Mucosa of descending colon (tissue), 3 donors: ENCODE measurements at regions not wholly inside any gene's neighbourhood (a gene's known extent, or its start where the extent isn't known, plus 50 kb on each side); places are given as distances from the start of the nearest gene placed in this dataset.

Experiments
- ATAC-seq: fragments of 200-7000 bp; cut with Tn5 transposase; one replicate; pipeline ENCODE4 v1.9.1; 2020; ENCODE audit warnings: mild to moderate bottlenecking, moderate library complexity
- DNase-seq, 3 donors: peaks; one replicate each; pipeline ENCODE4 v3.0.0-alpha.2; 2020
- H3K36me3 ChIP-seq: fragments of 200-600 bp; one replicate; pipeline ENCODE4 v1.8.0; 2021; ENCODE audit warnings: low read depth, mild to moderate bottlenecking
- H3K4me1 ChIP-seq: fragments of 200-600 bp; one replicate; pipeline ENCODE4 v1.8.0; 2021; ENCODE audit warnings: low read depth, mild to moderate bottlenecking
- H3K4me3 ChIP-seq: fragments of 200-600 bp; one replicate; pipeline ENCODE4 v1.8.0; 2021; ENCODE audit warnings: mild to moderate bottlenecking
- H3K9me3 ChIP-seq: fragments of 200-600 bp; one replicate; pipeline ENCODE4 v1.8.0; 2021; ENCODE audit warnings: mild to moderate bottlenecking
- intact Hi-C, 2 donors: fragments of 100-400 bp; cut with DNase I in 1 of 2; cut with micrococcal nuclease in 1 of 2; formaldehyde crosslinking; loops; one replicate each; pipeline versions ENCODE4 v1.11.0 to v1.11.1; 2022; cut with DNase I, micrococcal nuclease
- TF ChIP-seq, protein P1 (sequence below): fragments of 200-600 bp; IDR thresholded peaks from one replicate; pipeline ENCODE4 v1.8.0; 2022; ENCODE audit warnings: antibody characterized with exemption, mild to moderate bottlenecking
- donor health status: DM: no; HTN: no; CAD: no; lungs with moderate emphysema.
- donor health status: DM: no; HTN: no; CAD: no.
- donor health status: DM: no; HTN: yes; CAD: no.

DNA sequence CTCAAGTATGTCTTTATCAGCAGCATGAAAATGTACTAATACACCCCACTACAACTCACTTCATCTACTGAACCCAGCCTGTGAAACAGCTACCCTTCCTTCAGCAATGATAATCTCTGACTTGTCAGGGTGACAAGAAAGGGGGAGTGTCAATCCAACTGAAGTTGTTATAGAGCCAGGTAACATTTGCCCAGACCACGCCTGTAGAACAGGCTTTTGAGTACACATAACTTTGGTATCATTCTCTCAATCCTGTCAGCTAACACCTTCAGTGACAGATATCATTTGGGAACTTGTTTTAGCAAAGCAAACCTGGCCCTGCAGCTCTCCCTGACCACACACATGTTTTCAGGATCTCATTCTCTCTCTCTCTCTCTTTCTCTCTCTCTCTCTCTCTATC lies 592.2 kb downstream of the SMARCA1 start:
- no peaks in the 10 kb centered on the region for H3K36me3 ChIP-seq
- TF ChIP-seq, protein P1, sequence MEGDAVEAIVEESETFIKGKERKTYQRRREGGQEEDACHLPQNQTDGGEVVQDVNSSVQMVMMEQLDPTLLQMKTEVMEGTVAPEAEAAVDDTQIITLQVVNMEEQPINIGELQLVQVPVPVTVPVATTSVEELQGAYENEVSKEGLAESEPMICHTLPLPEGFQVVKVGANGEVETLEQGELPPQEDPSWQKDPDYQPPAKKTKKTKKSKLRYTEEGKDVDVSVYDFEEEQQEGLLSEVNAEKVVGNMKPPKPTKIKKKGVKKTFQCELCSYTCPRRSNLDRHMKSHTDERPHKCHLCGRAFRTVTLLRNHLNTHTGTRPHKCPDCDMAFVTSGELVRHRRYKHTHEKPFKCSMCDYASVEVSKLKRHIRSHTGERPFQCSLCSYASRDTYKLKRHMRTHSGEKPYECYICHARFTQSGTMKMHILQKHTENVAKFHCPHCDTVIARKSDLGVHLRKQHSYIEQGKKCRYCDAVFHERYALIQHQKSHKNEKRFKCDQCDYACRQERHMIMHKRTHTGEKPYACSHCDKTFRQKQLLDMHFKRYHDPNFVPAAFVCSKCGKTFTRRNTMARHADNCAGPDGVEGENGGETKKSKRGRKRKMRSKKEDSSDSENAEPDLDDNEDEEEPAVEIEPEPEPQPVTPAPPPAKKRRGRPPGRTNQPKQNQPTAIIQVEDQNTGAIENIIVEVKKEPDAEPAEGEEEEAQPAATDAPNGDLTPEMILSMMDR, result no peak
- no peak overlapping the region for H3K4me3 ChIP-seq
- H3K9me3 ChIP-seq, result no peaks in the 10 kb centered on the region
- peak; percentile 77 for ATAC-seq
- intact Hi-C loops, result no loop called here
- no peaks in the 10 kb centered on the region for H3K4me1 ChIP-seq
- peak in 1 of 3 donors; percentile 43 for DNase-seq

DNA sequence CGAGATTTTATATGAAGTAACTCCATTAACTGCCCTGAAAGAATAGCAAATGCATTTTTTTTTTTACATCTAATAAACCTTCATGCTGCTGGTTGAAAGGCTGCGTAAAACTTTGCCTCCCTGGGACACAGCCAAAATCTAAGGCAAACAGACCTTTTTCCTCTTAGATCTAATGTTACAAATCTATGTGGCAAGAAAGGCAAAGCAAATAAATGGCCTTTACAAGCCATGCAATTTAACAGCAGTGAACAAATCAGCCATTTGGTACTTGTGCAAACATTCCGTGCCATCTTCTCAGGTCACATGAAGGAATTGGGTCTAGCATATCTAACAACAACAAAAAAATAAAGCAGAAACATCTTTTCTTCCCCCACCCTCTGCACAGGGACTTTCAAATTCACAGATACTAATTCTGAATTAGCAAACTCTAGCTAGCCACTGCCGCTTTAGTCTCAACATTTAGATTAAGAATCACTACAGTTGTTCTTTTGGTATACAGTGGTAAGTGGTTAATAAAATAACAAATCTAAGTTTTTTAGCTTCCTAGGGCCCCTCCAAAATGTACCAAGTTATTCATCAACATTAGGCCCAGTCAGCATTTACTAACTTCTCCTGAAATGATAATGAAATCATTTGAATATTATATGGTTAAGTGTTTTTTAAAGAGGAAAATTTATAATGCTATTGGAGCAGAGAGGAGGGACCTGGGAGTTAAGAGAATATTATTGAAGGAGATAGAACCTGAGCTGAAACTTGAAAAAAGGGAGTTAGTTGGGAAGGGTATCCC lies 593.8 kb downstream of the SMARCA1 start:
- TF ChIP-seq, protein P1, result no peak
- Histone ChIP-seq H3K4me1 (no peaks in the 10 kb centered on the region), H3K9me3 (no peaks in the 10 kb centered on the region), H3K4me3 (no peak overlapping the region), H3K36me3 (no peaks in the 10 kb centered on the region)
- intact Hi-C loops, result no loop called here
- ATAC-seq, result peak; percentile 70
- peak in 1 of 3 donors; percentile 55 for DNase-seq

DNA sequence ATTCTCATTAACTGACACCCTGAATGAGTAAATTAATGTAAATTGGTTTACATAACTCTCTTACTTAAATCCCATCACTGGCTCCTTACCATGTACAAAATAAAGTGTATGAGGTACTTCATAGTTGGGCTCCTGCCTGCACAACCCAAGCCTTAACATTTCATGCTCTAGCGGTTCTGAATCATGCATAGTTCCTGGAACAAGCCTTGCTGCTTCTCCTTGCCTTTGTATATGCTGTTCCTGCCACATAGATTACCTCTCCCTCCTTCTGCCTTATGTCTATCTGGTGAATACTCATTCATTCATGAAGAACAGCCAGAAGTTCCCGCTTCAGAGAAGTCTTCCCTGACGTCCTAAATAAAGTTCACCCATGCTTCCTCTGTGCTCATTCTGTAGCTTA lies 594.7 kb downstream of the SMARCA1 start:
- TF ChIP-seq, protein P1, result no peak
- ATAC-seq, result no peak
- no peak overlapping the region for H3K4me3 ChIP-seq
- no peak for DNase-seq
- H3K36me3 ChIP-seq, result no peaks in the 10 kb centered on the region
- H3K9me3 ChIP-seq, result no peaks in the 10 kb centered on the region
- intact Hi-C loops, result no loop called here
- no peaks in the 10 kb centered on the region for H3K4me1 ChIP-seq

DNA sequence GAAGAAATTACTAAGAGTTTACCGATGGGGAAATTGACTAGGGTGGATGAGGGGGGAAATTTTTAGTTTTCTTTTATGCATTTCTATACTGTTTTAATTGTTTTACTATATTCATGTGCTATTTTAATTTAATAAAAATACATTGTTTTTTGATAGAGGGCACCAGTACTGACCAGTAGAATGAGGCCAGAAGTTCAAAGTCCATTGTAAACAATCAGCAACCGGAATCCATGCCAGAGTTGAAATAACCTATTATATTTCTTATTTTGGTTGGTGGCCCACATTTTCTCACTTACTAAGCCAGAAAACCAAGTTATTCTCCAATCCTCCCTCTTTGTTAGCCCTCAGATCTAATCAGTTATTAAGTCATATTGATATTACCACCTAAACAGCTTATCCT lies 595.9 kb downstream of the SMARCA1 start:
- intact Hi-C loops, result no loop called here
- Histone ChIP-seq H3K9me3 (no peaks in the 10 kb centered on the region), H3K36me3 (no peaks in the 10 kb centered on the region), H3K4me3 (no peak overlapping the region), H3K4me1 (no peaks in the 10 kb centered on the region)
- TF ChIP-seq, protein P1, result no peak
- DNase-seq (no peak), ATAC-seq (no peak)

DNA sequence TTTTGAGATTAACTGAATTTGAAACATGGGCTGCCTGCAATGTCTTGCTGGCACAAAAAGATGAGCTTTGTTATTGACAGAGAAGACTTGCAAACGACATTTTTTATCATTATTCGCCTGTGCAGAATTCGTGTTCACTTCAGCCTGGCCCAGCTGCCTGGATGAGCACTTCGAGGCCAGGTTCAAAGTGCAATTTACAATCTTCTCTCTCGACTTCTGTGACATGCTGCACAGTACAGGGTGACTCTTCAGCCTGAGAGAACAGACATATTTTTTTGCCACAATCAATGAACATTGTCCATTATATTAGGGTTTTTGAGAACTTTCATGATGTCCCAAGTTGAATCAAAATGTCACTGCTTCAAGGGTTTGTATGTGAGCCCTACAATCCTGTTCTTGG lies 616.5 kb downstream of the SMARCA1 start:
- TF ChIP-seq, protein P1, result no peak
- no peaks in the 10 kb centered on the region for H3K36me3 ChIP-seq
- no peaks in the 10 kb centered on the region for H3K4me1 ChIP-seq
- H3K4me3 ChIP-seq, result no peak overlapping the region
- intact Hi-C loops, result no loop called here
- H3K9me3 ChIP-seq, result no peaks in the 10 kb centered on the region
- DNase-seq, result no peak
- no peak for ATAC-seq

DNA sequence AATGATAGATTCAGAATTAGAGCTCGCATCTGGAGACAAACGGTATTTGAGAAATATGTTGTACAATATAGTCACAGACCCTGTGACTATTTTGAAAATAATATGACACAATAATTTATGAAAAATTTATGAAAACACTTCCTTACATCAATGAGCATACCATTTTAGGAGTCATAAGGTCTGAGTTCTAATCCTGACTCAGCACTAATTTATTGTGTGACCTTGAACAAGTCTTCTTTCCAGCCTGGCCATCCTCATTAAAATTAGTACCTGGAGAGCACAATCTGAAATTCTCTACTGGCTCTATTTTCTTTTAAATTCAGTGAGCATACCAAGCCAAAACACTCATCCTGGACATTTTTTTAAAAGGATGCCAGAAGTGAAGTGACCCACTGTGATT lies 622.3 kb downstream of the SMARCA1 start:
- H3K9me3 ChIP-seq, result no peaks in the 10 kb centered on the region
- ATAC-seq, result no peak
- H3K4me1 ChIP-seq, result no peaks in the 10 kb centered on the region

More for the DNA sequence above, 622.3 kb downstream of the SMARCA1 start:
- intact Hi-C loops, result no loop called here
- Histone ChIP-seq H3K36me3 (no peaks in the 10 kb centered on the region), H3K4me3 (no peak overlapping the region)
- DNase-seq, result no peak
- TF ChIP-seq, protein P1, result no peak
